SK-N-SH (cell line): ENCODE measurements at regions not wholly inside any gene's neighbourhood (a gene's known extent, or its start where the extent isn't known, plus 50 kb on each side); places are given as distances from the start of the nearest gene placed in this dataset.
"Not testable (repeated sequence)": the region's sequence is repeated elsewhere in the genome, so short reads cannot be mapped to it uniquely, and the experiment has no call there.

ENCODE experiments used
- CTCF ChIA-PET: fragments of 300-600, 350-600 bp; formaldehyde crosslinking; extraction: SDS; loops from one replicate; lab custom pipeline; 2021; lab: Yijun Ruan, JAX
- POLR2A ChIA-PET: fragments of 350-600 bp; sonication (Branson Sonifier 250); formaldehyde crosslinking; extraction: SDS; loops from one replicate; lab custom pipeline; 2020; ENCODE audit warnings: antibody characterized with exemption, inconsistent platforms; lab: Yijun Ruan, JAX
- DNase-seq: peaks from one replicate; pipeline ENCODE4 v3.0.0; 2012
- H2AFZ ChIP-seq: fragments of 200-600 bp; sonication (generic); 2 replicates; pipeline ENCODE4 v1.8.1; 2016; ENCODE audit warnings: antibody characterized with exemption, mild to moderate bottlenecking, low read depth
- H3F3A ChIP-seq: fragments of 200-600 bp; sonication (generic); replicated peaks from 2 replicates; pipeline ENCODE3; 2016; ENCODE audit warnings: antibody characterized with exemption, mild to moderate bottlenecking; ENCODE audit not compliant: insufficient read depth
- H3K27ac ChIP-seq, 2 experiments: fragments of 200-500 bp in 1 of 2; fragments of 200-600 bp in 1 of 2; sonication (Bioruptor generic) in 1 of 2; sonication (generic), shearing (Covaris generic) in 1 of 2; 2 replicates each; pipeline versions ENCODE4 v1.5.1 to v1.6.1; 2014 to 2016; ENCODE audit warnings: low read depth in 2 of 2, inconsistent platforms in 1 of 2, low read length in 1 of 2, mild to moderate bottlenecking in 1 of 2, mixed read lengths in 1 of 2
- H3K27me3 ChIP-seq: fragments of 200-600 bp; sonication (generic), shearing (Covaris generic); 2 replicates; pipeline ENCODE4 v1.6.1; 2016; ENCODE audit warnings: mixed run types; ENCODE audit not compliant: insufficient read depth
- H3K36me3 ChIP-seq, 2 experiments: fragments of 200-500 bp in 1 of 2; fragments of 200-600 bp in 1 of 2; sonication (Bioruptor generic) in 1 of 2; sonication (generic) in 1 of 2; replicated peaks in 1 of 2; 2 replicates each; pipeline versions ENCODE3 to v1.5.1; 2014 to 2016; ENCODE audit warnings: low read length in 1 of 2, mild to moderate bottlenecking in 1 of 2; ENCODE audit not compliant: insufficient read depth in 2 of 2, control insufficient read depth in 1 of 2
- H3K4me1 ChIP-seq, 2 experiments: fragments of 200-500 bp in 1 of 2; fragments of 200-600 bp in 1 of 2; sonication (Bioruptor generic) in 1 of 2; sonication (generic), shearing (Covaris generic) in 1 of 2; 2 replicates each; pipeline versions ENCODE4 v1.5.1 to v1.6.1; 2014 to 2016; ENCODE audit warnings: low read depth in 1 of 2, low read length in 1 of 2, mixed run types in 1 of 2; ENCODE audit not compliant: insufficient read depth in 2 of 2, control insufficient read depth in 1 of 2
- H3K4me2 ChIP-seq: fragments of 200-600 bp; sonication (generic), shearing (Covaris generic); 2 replicates; pipeline ENCODE4 v1.6.1; 2017; ENCODE audit warnings: mixed run types
- H3K4me3 ChIP-seq, 2 experiments: fragments of 200-500 bp in 1 of 2; fragments of 200-600 bp in 1 of 2; sonication (Bioruptor generic) in 1 of 2; sonication (generic), shearing (Covaris generic) in 1 of 2; 2 replicates each; pipeline versions ENCODE4 v1.5.1 to v1.8.1; 2014 to 2016; ENCODE audit warnings: low read depth in 2 of 2, inconsistent platforms in 1 of 2, low read length in 1 of 2, mild to moderate bottlenecking in 1 of 2, mixed read lengths in 1 of 2, moderate library complexity in 1 of 2
- H3K79me2 ChIP-seq: fragments of 200-600 bp; sonication (generic); 2 replicates; pipeline ENCODE4 v1.8.1; 2017; ENCODE audit warnings: mild to moderate bottlenecking; ENCODE audit not compliant: insufficient read depth
- H3K9ac ChIP-seq: fragments of 200-600 bp; sonication (generic); 2 replicates; pipeline ENCODE4 v1.6.1; 2017; ENCODE audit warnings: mixed run types
- H3K9me2 ChIP-seq: fragments of 200-600 bp; sonication (generic); 2 replicates; pipeline ENCODE4 v1.6.1; 2017; ENCODE audit warnings: mixed run types
- H3K9me3 ChIP-seq: fragments of 200-600 bp; sonication (generic); 2 replicates; pipeline ENCODE4 v1.6.1; 2017; ENCODE audit warnings: mixed run types, mild to moderate bottlenecking, moderate library complexity
- H4K20me1 ChIP-seq: fragments of 200-600 bp; sonication (generic); 2 replicates; pipeline ENCODE4 v1.6.1; 2017; ENCODE audit warnings: mild to moderate bottlenecking, mixed run types; ENCODE audit not compliant: insufficient read depth
- FOSL2 ChIP-seq: IDR thresholded peaks from 2 replicates; pipeline ENCODE4 v1.4.0; 2012; ENCODE audit warnings: low read depth, mild to moderate bottlenecking, moderate library complexity, borderline replicate concordance
- FOXM1 ChIP-seq: IDR thresholded peaks from 2 replicates; pipeline ENCODE4 v1.4.0; 2012; ENCODE audit warnings: low read depth, mild to moderate bottlenecking
- JUND ChIP-seq: IDR thresholded peaks from 2 replicates; pipeline ENCODE4 v1.4.0; 2012
- MAX ChIP-seq: IDR thresholded peaks from 2 replicates; pipeline ENCODE4 v1.4.0; 2012; ENCODE audit warnings: low read depth
- NFIC ChIP-seq: IDR thresholded peaks from 2 replicates; pipeline ENCODE4 v1.4.0; 2012; ENCODE audit warnings: borderline replicate concordance
- PBX3 ChIP-seq: IDR thresholded peaks from 2 replicates; pipeline ENCODE4; 2012
- POLR2AphosphoS5 ChIP-seq: IDR thresholded peaks from 2 replicates; pipeline ENCODE4 v1.6.1; 2012; ENCODE audit warnings: low read depth, low read length
- RAD21 ChIP-seq: IDR thresholded peaks from 2 replicates; pipeline ENCODE4 v1.6.1; 2012; ENCODE audit warnings: mild to moderate bottlenecking, low read length
- RCOR1 ChIP-seq: fragments of 150-350 bp; IDR thresholded peaks from 2 replicates; pipeline ENCODE4 v1.6.1; 2017; ENCODE audit warnings: antibody characterized with exemption, low read length
- REST ChIP-seq: IDR thresholded peaks from 2 replicates; pipeline ENCODE4 v1.6.1; 2012; ENCODE audit warnings: mild to moderate bottlenecking, low read depth, low read length, moderate library complexity
- RXRA ChIP-seq: IDR thresholded peaks from 2 replicates; pipeline ENCODE4 v1.4.0; 2012; ENCODE audit warnings: low read depth, mild to moderate bottlenecking, borderline replicate concordance
- SIN3A ChIP-seq: IDR thresholded peaks from 2 replicates; pipeline ENCODE4 v1.6.1; 2012; ENCODE audit warnings: low read depth, mild to moderate bottlenecking, low read length, moderate library complexity, borderline replicate concordance
- TAF1 ChIP-seq: IDR thresholded peaks from 2 replicates; pipeline ENCODE4 v1.6.1; 2012; ENCODE audit warnings: low read depth, mild to moderate bottlenecking, low read length, moderate library complexity, borderline replicate concordance
- USF1 ChIP-seq: IDR thresholded peaks from 2 replicates; pipeline ENCODE4 v1.4.0; 2012; ENCODE audit warnings: low read depth, borderline replicate concordance
- YY1 ChIP-seq: IDR thresholded peaks from 2 replicates; pipeline ENCODE4 v1.4.0; 2012; ENCODE audit warnings: low read depth, mild to moderate bottlenecking
- ZBTB33 ChIP-seq: IDR thresholded peaks from 2 replicates; pipeline ENCODE4 v1.4.0; 2012; ENCODE audit warnings: low read depth, borderline replicate concordance
- WGBS: methylation state at CpG from one replicate; pipeline ENCODE4 v1.1.6; 2017; ENCODE audit warnings: low lambda C conversion rate; 5-methylcytosine and 5-hydroxymethylcytosine counted together

- no peaks in the 10 kb centered on the region for H3K36me3 ChIP-seq
- H3K9me3 ChIP-seq: no peaks in the 10 kb centered on the region
- no peaks in the 10 kb centered on the region for H3K79me2 ChIP-seq
- ChIA-PET POLR2A (no interaction called here), CTCF (no interaction called here)
- no peaks in the 10 kb centered on the region; a peak in 1 of 4 replicates for H3K4me1 ChIP-seq
- no peaks in the 10 kb centered on the region; the same call in 1 of the 2 replicates for H3K9me2 ChIP-seq
- H3K4me2 ChIP-seq: no peak overlapping the region
- H3K27ac ChIP-seq: no peak overlapping the region
- no peaks in the 10 kb centered on the region for H3K27me3 ChIP-seq
- no peak for DNase-seq
- TF ChIP-seq PBX3 (0 out of 2 replicates have a peak, but pooled peaks have one; percentile 5), YY1 (no peak)
- no peaks in the 10 kb centered on the region for H3F3A ChIP-seq
- H2AFZ ChIP-seq: no peak overlapping the region
- no CpG with 5 or more reads among the region's 1 CpG for WGBS
- H4K20me1 ChIP-seq: no peaks in the 10 kb centered on the region
- H3K4me3 ChIP-seq: no peak overlapping the region
- no peak overlapping the region for H3K9ac ChIP-seq
Observed at GRCh38 chr12:25705261-25705660, 152.2 kb upstream of the LMNTD1 start.

- DNase-seq, H3K9me3 ChIP-seq, H4K20me1 ChIP-seq, H3K27me3 ChIP-seq, H3K9me2 ChIP-seq, H3K36me3 ChIP-seq, H3F3A ChIP-seq, H3K4me1 ChIP-seq, H3K9ac ChIP-seq, H3K4me3 ChIP-seq, H2AFZ ChIP-seq, H3K27ac ChIP-seq, POLR2A ChIA-PET, H3K79me2 ChIP-seq, H3K4me2 ChIP-seq: not testable (repeated sequence)
- CTCF ChIA-PET: interaction anchor here (0.8 kb wide), 1 partner anchor 270 kb away, joined by 4 read pairs; no protein-coding TSS in a partner anchor
Observed at GRCh38 chr12:25706646-25707045, 153.6 kb upstream of the LMNTD1 start.

GRCh38 chr12:25707056-25707455, 154.0 kb upstream of the LMNTD1 start:
- POLR2A ChIA-PET: no interaction called here
- H3K9me3 ChIP-seq: no peaks in the 10 kb centered on the region; the same call in 1 of the 2 replicates
- CTCF ChIA-PET: no interaction called here
- DNase-seq: no peak
- no peak overlapping the region for H3K4me3 ChIP-seq
- H3K4me2 ChIP-seq: no peak overlapping the region
- no peaks in the 10 kb centered on the region for H3F3A ChIP-seq
- no peaks in the 10 kb centered on the region; the same call in 1 of the 2 replicates for H3K9me2 ChIP-seq
- no peak overlapping the region for H2AFZ ChIP-seq
- no peaks in the 10 kb centered on the region; a peak in 1 of 4 replicates for H3K4me1 ChIP-seq
- H3K79me2 ChIP-seq: no peaks in the 10 kb centered on the region
- H3K9ac ChIP-seq: no peak overlapping the region
- no peaks in the 10 kb centered on the region for H3K27me3 ChIP-seq
- no peaks in the 10 kb centered on the region for H4K20me1 ChIP-seq
- no peaks in the 10 kb centered on the region for H3K36me3 ChIP-seq
- H3K27ac ChIP-seq: no peak overlapping the region
- no peak for TF ChIP-seq MAX
- no peak for TF ChIP-seq JUND
- no peak for TF ChIP-seq FOXM1
- TF ChIP-seq YY1: no peak
- no peak for TF ChIP-seq REST
- TF ChIP-seq RAD21: no peak
- TF ChIP-seq RCOR1: no peak
- no peak for TF ChIP-seq TAF1
- TF ChIP-seq SIN3A: no peak
- TF ChIP-seq USF1: no peak
- TF ChIP-seq ZBTB33: no peak
- TF ChIP-seq NFIC: no peak
- no peak for TF ChIP-seq FOSL2
- no peak for TF ChIP-seq RXRA
- TF ChIP-seq POLR2AphosphoS5: no peak
